ENCODE measurements at regions not wholly inside any gene's neighbourhood (a gene's known extent, or its start where the extent isn't known, plus 50 kb on each side); places are given as distances from the start of the nearest gene placed in this dataset.

DNA sequence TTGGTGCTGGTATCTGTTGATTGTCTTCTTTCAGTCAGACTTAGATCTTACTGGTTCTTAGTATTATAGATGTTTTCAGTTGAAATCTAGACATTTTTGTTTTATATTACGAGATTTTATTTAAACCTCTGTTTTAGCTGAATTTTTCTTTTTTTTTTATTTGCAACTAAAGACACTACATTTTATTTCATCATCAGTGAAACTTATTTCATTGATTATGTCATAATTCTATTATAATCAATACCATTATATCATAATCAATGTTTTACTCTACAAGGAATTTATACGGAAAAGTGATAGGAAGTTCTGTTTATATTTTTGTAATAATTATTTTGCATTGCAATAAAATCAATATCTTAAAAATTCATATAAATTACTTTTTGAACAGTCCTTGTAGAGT, 477.4 kb upstream of the MDFIC2 start:
- DNase-seq, result no peak

DNA sequence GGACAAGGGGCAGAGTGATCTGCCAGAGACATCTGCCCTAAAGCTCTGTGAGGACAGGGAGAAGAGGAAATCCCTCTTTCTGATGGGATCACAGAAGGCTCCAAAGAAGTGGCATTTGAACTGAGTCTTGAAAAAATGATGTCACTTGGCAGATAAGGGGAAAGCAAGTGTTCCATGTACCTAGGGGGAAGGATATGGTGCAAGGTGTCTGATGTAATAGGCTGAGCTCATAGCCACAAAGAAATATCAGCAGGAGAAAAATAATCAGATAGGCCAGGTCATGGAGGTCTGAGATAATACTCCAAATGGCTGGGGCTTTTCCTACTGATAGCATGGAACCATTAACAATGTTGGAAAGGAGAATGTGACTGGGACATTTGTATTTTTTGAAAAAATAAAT, 468.4 kb upstream of the MDFIC2 start:
- no peak for DNase-seq

DNA sequence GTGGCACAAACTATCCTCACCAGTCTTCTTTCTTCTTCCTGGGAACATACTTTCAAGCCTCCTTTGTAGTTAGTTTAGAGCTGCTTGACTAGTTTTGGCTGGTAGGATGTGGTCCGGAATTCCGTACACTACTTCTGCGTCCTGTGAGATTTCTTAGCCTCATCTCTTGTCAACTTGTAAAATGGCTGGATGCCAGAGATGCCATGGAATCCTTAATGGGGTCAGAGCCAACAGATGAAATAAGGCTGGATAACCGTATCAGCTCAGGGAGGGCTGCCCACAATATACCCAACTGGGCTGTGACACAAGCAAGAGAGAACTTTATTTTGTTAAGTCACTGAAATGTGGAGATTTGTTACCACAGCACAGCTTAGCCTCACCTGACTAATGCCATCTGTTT, 466.9 kb upstream of the MDFIC2 start:
- no peak for DNase-seq

DNA sequence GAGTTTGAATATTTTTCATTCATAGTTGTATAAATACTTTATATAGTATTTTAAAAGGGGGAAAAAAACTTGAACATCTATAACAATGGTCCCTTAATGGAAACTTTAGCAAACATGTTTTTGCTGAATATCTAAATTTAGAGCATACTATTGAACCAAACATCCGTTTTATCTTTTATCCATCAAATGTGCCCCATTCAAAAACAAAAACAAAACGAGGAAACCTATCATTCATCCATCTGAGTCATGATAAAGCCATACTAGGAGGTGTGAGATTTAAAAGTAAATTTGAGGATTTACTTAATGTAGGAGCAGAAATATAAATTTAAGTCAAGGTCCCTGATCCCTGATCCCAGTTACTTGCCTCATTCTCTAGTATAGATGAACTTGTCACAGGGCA, 463.6 kb upstream of the MDFIC2 start:
- DNase-seq, result no peak

DNA sequence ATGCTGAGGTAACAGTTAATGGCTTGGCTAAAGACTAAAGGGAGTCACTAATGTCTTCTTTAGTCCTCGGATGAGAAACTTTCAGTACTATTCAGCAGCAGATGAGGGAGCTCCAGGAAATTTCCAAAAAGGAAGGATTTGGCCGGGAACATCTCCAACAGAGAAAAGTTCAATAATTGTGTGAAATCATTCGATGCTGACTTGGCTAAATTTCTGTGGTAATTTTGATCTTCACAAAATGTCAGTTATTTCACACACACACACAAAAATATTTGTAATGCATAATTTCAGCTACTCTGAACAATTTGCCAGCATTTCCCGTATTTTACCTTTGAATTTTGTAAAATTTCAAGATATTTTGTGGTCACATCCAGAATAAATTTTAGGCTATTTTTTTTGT, 462.8 kb upstream of the MDFIC2 start:
- DNase-seq, result no peak

DNA sequence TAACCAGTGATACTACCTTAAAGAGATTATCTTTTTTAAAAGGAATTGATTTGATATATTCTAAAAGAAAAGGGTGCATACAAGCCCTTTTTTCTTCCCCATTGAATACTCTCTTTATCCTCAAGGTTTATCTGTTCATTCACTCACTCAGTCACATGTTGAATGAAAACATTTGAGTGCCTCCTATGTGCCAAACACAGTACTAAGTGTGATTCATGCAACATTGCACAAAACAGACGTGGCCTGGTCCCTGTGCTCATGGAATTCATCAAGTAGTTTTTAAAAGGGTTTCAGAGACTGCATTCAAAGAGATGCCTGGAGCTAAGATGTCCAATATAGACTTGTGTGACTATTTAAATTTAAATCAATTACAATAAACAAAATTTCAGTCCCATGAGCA, 462.2 kb upstream of the MDFIC2 start:
- no peak for DNase-seq

DNA sequence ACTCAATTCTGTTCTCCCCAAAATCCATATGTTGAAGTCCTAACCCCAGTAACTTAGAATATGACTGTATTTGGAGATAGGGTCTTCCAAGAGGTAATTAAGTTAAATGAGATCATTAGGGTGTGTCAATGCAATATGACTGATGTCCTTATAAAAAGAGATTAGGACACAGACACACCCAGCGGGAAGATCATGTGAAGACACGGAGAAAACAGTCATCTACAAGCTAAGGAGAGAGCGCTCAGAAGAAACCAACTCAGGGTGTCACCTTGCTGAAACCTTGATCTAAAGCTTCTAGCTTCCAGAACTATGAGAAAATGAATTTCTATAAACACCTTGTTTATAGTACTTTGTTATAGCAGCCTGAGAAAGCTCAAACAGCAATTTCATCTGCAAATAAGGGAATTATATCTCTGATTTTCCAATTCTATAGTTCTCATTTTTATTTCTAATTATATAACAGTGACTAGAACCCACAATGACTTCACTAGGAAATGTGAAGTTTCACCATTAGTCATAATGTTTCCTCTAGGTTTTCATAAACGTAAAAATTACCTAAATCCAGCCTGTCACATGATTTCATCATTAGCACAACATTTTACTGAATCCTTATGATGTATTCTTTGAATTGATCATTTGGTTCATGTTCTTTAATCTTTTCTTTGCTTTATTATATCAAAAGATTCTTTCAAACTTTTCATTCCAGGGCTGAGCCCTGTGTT, 459.1 kb upstream of the MDFIC2 start:
- no peak for DNase-seq

DNA sequence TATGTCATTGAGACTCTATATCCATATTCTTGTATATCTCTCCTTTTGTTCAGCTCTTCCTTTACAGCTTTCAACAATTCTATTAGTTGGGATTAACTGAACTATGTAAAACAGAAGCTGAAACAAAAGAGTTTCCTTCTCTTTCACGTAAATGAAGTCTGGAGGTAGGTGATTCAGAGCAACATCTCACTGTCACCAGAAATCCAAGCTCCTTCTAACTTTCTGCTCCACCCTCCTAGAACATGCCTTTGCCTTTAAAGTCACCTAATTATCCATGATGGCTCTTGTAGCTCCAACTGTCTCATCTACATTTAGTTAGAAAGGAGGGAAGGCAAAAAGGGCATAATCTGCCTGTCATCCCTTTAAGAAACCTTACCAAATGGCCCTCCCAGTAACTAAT, 458.2 kb upstream of the MDFIC2 start:
- DNase-seq, result no peak

DNA sequence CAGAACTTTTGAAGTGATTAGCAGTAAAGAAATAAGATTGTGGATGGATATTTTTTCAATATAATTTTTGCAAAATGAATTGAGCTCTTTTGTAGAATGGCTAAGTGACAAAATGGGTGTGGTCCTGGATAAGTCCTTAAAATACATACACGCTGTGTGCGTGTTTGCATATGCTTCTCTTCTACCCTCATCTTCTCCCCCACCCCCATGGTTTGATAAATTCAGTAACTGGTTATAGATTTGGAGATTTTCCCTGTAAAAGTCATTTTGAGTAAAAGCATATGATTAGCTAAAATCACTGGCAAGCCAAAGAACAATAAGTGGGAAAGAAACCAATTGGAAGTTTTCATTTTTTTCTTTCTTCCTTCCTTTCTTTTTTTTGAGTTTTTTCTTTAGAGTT, 453.9 kb upstream of the MDFIC2 start:
- no peak for DNase-seq

DNA sequence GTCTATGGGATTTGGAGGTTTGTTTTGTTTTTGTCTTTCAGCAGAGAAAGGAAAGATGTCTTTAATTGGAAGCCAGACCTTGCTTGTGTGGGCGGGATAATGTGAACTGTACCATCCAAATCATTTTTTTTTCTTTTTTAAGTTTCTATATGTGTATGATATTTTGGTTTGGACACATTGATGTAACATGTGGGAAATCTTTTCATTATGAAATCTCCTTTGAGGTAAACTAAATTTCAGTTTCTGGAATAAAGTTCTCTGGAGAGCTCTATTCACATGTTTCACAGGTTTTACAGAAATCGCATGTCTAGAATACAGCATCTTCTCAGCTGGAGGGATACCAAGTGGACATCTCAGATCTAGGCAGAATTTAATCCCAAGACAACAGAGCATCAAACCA, 451.5 kb upstream of the MDFIC2 start:
- DNase-seq, result no peak

DNA sequence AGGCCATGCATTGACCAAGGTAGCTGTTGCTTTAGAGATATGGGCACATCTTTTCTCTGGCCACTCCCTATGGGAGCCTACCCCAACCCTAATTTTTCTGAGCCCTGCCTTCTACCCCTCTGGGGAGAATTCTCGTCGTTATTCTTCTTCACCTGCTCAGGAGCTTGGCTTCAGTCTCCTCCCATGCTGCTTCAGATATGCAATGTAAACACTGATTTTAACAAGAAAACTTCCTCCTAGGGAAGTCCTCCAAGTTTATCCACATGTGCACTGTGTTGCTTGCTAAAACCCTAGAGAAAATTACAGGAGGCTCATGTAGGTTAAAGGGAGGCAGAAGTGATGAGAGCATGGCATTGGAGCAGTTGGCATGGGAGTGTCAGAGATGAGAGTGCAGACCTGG, 445.2 kb upstream of the MDFIC2 start:
- no peak for DNase-seq

DNA sequence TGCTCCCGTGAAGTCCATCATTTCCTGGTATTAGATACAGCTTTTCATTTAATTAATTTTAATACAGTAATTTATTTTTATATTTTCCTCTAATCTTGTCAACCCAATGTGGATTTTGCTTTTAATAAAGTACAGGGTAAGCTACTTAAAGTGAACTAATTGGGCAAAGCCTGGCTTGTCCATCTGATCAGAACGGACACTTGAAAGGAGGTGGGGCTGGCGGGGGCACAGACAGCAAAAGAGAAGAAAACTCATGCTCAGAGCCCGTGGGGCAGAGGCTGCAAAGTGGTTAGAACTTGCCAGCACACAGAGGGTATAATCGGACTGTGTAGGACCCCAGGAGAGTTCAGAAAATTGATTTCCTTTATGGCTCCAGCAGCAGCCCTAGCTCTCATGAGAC, 443.1 kb upstream of the MDFIC2 start:
- no peak for DNase-seq

DNA sequence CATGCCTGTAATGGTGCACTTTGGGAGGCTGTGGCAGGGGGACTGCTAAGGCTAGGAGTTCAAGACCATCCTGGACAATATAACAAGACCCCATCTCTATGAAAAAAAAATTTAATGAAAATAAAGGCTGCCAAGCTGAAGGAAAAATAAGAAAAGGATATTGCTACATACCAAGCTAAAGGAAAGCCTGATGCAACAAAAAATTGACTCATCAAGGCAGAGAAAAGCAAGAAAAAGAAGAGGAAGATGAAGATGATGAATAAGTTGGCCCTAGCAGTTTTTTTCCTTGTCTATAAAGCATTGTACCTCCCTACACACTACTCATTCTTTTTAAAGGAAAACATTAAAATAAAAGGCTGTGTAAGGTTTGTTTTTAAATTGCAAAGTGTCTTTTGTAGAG, 441.9 kb upstream of the MDFIC2 start:
- no peak for DNase-seq

DNA sequence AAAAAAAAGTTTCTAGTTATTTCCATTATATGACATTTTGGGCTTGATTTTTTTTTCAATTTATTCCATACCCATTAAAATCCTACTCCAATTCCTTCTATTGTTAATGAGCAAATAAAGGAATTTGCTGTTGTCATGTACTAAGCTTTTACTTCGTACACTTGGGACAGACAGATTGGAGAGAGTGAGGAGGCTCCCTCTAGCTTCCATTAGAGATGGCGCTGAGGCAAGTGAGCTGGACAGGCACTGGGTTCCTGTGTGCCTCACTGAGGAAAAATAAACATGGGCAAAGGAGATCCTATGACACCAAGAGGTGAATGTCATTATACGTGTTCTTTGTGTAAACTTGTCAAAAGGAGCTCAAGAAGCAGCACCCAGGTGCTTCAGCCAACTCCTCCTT, 441.1 kb upstream of the MDFIC2 start:
- DNase-seq, result no peak

DNA sequence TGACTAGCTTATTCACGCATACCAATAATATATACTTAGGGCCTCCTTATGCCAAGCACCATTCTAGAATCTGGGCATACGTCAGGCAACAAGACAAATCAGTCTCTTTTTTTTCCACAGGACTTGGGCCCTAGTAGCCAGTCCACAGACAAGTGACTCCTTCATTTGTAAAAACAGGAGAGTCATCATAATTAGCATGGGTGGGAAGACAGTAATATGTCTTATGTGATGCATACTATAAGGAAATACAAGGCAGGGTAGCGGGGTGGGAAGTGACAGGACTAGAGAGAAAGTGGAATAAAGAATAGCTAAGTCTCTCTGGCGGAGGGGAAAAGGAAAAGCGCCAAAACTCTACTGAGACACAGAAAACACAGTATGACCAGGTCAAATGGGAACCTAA, 439.6 kb upstream of the MDFIC2 start:
- no peak for DNase-seq

DNA sequence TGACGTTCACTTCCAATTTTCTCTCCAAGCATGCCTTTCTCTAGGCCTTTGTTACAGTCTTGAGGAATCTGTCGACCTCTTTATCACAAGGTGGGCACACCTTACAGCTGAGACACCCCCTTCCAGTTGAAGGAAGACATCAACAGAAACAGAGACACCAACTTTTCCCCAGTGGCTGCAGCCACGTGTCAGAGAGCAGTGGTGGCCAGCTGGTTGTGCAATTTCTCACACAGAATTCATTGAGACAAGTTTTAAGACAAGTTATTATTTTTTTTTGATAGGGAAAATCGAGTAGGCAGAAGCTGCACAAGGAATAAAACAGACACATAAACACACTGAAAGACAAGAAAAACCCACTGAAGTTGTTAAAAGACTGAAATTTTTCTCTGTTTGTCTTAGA, 436.7 kb upstream of the MDFIC2 start:
- DNase-seq, result no peak

DNA sequence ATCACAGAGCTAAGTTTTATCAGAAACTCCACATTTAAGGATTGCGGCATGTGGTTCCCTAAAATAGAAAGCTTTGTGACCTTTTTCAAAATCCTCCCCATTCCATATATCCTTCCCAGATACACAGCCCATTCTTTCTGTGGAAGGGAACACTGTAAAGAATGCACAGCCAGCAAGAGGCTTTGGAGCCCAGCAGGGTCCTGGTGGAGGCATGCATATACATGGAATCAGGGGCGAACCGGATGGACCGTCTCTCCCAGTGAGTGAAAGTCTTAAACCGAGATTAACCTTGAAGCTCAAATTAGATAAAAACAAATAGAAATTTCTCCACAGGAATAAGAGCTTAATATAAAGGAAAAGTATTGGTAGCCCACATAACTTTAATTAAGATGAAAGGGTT, 436.2 kb upstream of the MDFIC2 start:
- DNase-seq, result no peak

DNA sequence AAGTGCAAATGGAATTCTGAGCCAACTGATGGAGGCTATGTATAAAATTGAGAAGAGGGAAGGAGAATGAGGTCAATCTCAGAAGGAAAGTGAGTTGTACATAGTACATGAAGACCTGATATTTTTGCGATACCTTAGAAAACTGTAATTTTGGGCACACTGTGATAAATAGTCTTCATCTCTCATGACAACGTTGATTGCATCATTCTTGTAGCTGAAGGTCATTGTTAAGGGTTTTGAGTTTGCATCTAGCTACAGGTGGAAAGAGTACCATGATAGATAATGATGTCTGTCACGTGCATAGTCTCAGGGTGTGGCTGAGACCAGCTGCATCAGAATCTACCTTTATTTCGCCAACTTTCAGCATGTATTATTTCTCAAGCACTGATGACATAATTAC, 435.4 kb upstream of the MDFIC2 start:
- DNase-seq, result no peak

DNA sequence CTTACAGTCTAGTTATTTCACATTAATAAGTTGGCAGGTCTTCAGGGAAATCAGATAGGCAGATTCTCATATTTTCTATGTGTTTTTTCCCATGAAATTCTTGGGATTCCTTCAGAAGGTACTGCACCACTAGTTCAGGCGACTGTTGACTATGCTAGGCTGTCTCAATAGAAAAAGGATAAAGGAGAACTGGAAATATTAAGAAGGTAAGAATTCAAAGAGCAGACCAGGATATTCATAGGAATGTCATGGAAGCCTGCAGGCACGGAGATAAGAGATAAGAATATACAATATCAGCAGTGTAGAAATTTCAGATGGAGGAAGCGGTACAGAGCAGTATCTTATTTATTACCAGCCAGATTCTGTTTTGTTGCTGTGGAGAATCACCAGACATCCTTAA, 432.1 kb upstream of the MDFIC2 start:
- DNase-seq, result no peak

DNA sequence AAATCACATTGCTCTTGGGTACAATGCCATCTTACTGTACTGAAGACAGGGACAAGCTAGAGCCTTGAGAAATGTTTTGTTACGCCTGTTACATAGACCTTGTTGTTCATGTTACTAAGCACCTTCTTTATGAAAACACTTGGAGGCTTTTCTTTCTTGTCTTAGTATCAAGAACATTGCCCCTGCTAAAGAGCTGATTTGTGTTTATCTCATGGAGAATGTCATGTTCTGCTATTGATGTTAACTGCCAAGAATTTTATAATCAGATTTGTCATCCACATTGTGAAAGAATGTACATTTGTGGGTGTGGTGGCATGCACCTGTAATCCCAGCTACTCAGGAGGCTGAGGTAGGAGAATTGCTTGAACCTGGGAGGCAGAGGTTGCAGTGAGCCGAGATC, 431.3 kb upstream of the MDFIC2 start:
- DNase-seq, result no peak

DNA sequence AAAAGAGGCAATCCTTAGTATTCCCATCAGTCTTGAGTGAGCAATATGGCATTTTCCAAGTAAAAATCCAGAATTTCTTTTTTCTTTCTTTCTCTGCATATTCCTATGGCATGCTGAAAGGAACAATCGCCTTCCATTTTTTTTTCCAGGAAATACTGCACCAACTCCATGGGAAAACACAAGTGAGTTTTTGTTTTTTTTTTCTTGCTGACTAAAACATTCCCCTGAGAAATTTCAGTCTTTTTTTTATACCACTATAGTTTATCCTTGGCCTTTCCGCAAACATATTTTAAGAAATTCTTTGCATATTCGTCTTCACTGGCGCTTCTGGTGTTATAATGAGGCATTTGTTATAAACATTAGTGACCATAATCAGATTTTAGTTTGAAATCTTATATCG, 429.6 kb upstream of the MDFIC2 start:
- no peak for DNase-seq

DNA sequence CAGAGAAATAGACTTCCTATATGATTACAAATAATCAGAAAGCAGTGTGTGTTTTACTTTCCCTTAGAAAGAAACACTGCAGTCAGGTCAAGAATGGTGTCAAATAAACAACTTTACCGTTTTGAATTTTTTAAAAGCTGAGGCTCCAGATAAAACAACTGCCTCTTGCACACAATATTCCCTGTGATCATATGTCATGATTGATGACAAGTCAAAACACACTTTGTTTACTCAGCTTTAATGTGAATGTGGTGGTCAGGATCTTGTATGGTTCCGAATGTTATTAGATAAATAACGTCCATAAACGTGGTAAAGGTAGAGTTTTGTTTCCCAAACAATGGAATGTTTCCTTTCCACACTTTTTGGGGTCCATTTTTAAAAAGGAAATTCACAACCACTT, 428.4 kb upstream of the MDFIC2 start:
- DNase-seq, result no peak

DNA sequence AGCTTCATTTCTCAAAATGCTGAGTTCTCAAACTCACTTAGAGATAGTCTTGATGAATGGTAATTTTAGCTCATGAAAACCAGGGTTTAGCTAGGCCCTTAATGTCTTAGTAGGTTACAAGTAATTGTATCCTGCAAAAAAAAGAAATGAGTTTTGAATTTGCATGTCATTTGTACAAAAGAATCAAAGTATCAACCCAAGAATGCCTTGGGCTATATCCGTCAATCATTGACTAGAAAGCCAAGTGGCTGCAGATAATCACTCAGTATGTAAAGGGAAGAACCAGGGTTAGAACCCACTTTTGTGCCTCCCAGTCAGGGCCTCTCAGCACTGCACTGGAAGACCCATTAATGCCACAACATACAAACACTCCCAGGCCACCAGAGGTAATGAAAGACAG, 427.6 kb upstream of the MDFIC2 start:
- no peak for DNase-seq

DNA sequence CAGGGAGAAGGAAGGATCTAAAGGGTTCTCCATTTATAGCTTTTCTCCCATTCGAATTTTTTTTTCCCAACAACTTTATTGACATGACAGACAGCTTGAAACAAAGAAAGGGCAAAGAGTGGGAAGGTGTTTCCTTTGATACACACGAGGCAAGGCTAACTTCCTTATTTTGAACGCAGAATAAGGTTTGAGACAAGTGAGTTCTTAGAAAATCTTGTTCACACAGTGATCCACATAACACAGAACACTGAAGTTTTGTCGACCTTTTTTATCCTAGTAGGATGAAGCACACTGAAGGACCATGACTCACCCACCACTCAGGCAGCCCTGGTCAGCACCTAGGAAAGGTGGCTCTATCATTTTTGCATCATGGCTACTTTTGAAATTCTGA, 425.8 kb upstream of the MDFIC2 start:
- no peak for DNase-seq

DNA sequence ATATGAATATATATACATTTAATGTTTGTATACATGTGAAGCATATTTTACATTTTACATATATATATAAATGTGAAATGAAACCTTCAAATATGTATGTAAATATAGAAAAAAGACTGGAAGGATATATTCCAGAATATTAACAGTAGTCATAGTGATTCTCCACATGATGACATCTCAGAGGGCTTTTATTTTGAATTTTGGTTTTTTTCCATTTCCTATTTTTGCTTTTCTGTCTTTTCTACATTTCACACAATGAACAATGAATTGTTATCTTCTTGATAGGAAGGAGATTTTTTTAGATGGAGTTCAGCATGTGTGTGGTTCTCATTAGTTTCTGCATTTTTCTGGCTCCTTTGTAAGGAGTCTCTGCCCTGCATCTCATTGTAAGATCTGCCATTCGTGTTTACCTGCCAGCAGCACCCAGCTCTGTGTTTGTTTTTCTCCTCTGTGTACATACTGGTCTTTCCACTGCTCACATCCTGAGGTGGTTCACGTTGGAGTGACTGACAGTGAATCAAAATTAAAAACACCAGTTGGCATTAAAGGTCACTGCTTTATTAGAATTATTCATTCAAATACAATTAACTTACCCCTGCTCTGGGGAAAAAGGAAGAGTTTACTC, 425.3 kb upstream of the MDFIC2 start:
- DNase-seq, result no peak
